ENCODE measurements at regions not wholly inside any gene's neighbourhood (a gene's known extent, or its start where the extent isn't known, plus 50 kb on each side); places are given as distances from the start of the nearest gene placed in this dataset.
A peak's percentile ranks its signal among the peaks of the same experiment; 100 is the strongest.

GRCh38 chr12:58104351-58104755 lies 163.0 kb downstream of the ATP23 start:
- intact Hi-C loops (cut with micrococcal nuclease; ENCODE audit: unreplicated experiment) (no loop called here), in situ Hi-C loops (cut with HindIII; ENCODE audit: low pct_unique_long_range_greater_than_20kb, low sequenced_read_pairs) (no loop called here)
- TF ChIP-seq POLR2AphosphoS5 (IDR thresholded peaks at IDR 0.05; ENCODE audit: low read depth, low read length) (no peak), REST (IDR thresholded peaks at IDR 0.05; ENCODE audit: insufficient read depth in 1 of 2, low read depth in 2 of 2, low read length in 1 of 2) (no peak), CTCF (IDR thresholded peaks at IDR 0.05) (no peak), SIN3A (IDR thresholded peaks at IDR 0.05; ENCODE audit: borderline replicate concordance, insufficient read depth, low read depth, low read length) (no peak), TCF7L2 (IDR thresholded peaks at IDR 0.05; ENCODE audit: low read depth, low read length) (no peak)
- ChIA-PET CTCF (no interaction called here), POLR2A (no interaction called here)
- Histone ChIP-seq H3K27ac (ENCODE audit: low read length) (no peak overlapping the region), H3K9me3 (ENCODE audit: control insufficient read depth, insufficient read depth, low read depth, low read length) (no peaks in the 10 kb centered on the region), H3K4me3 (ENCODE audit: low read depth in 2 of 2, low read length in 2 of 2) (no peak overlapping the region), H3K36me3 (ENCODE audit: control insufficient read depth, insufficient read depth, low read length) (no peaks in the 10 kb centered on the region), H3K4me1 (ENCODE audit: control insufficient read depth, insufficient read depth, low read length) (no peaks in the 10 kb centered on the region), H3K27me3 (ENCODE audit: control insufficient read depth, insufficient read depth, low read length) (no peaks in the 10 kb centered on the region)
- BruUV-seq (replicated peaks) = no TSS peak
- DNase-seq (ENCODE audit: low read depth, low spot score) = no peak
- no peak for ATAC-seq

- no peak for DNase-seq (ENCODE audit: low read depth, low spot score)
- Histone ChIP-seq H3K4me3 (ENCODE audit: low read depth in 2 of 2, low read length in 2 of 2) (no peak overlapping the region), H3K27me3 (ENCODE audit: control insufficient read depth, insufficient read depth, low read length) (no peaks in the 10 kb centered on the region), H3K36me3 (ENCODE audit: control insufficient read depth, insufficient read depth, low read length) (no peaks in the 10 kb centered on the region), H3K27ac (ENCODE audit: low read length) (no peak overlapping the region), H3K4me1 (ENCODE audit: control insufficient read depth, insufficient read depth, low read length) (no peaks in the 10 kb centered on the region), H3K9me3 (ENCODE audit: control insufficient read depth, insufficient read depth, low read depth, low read length) (no peaks in the 10 kb centered on the region)
- CTCF ChIA-PET = no interaction called here
- intact Hi-C loops (cut with micrococcal nuclease; ENCODE audit: unreplicated experiment) = no loop called here
- TF ChIP-seq CTCF (IDR thresholded peaks at IDR 0.05) (peak; percentile 29; the same call in 1 of the 2 replicates), REST (IDR thresholded peaks at IDR 0.05; ENCODE audit: insufficient read depth in 1 of 2, low read depth in 2 of 2, low read length in 1 of 2) (no peak), POLR2AphosphoS5 (IDR thresholded peaks at IDR 0.05; ENCODE audit: low read depth, low read length) (no peak), SIN3A (IDR thresholded peaks at IDR 0.05; ENCODE audit: borderline replicate concordance, insufficient read depth, low read depth, low read length) (no peak)
- in situ Hi-C loops (cut with HindIII; ENCODE audit: low pct_unique_long_range_greater_than_20kb, low sequenced_read_pairs) = no loop called here
- POLR2A ChIA-PET = no interaction called here
- BruUV-seq (replicated peaks) = no TSS peak
- ATAC-seq = no peak
Measured at GRCh38 chr12:58105225-58106119, 164.1 kb downstream of the ATP23 start.

Data from Panc1 (cell line).